GM12878 (cell line): ENCODE measurements at regions not wholly inside any gene's neighbourhood (a gene's known extent, or its start where the extent isn't known, plus 50 kb on each side); places are given as distances from the start of the nearest gene placed in this dataset.

Source experiments
- CBX3 ChIP-seq: fragments of 200-600 bp; sonication (generic); IDR thresholded peaks from 2 replicates; pipeline ENCODE4 v1.6.1; 2016; ENCODE audit warnings: low read depth, borderline replicate concordance
- GABPA ChIP-seq: IDR thresholded peaks from 2 replicates; pipeline ENCODE4 v1.6.1; 2014; ENCODE audit warnings: antibody characterized with exemption, low read depth, mild to moderate bottlenecking, inconsistent platforms
- MTA3 ChIP-seq: IDR thresholded peaks from 2 replicates; pipeline ENCODE4 v1.6.1; 2012; ENCODE audit warnings: low read length, inconsistent platforms, borderline replicate concordance
- POLR2AphosphoS2 ChIP-seq: IDR thresholded peaks from 2 replicates; pipeline ENCODE4 v1.6.1; 2011; ENCODE audit warnings: low read depth, mild to moderate bottlenecking, low read length, improper control_type of control experiment, moderate library complexity
- RFX5 ChIP-seq: IDR thresholded peaks from 2 replicates; pipeline ENCODE4 v1.6.1; 2011; ENCODE audit warnings: low read depth, low read length, improper control_type of control experiment
- SKIL ChIP-seq: fragments of 450-650 bp; IDR thresholded peaks from 2 replicates; pipeline ENCODE4 v1.6.1; 2017; ENCODE audit warnings: mild to moderate bottlenecking, low read depth, inconsistent platforms; ENCODE audit not compliant: poor library complexity, severe bottlenecking
- SREBF1 ChIP-seq: IDR thresholded peaks from 2 replicates; pipeline ENCODE4 v1.6.1; 2012; ENCODE audit warnings: mild to moderate bottlenecking, low read length
- SUPT20H ChIP-seq: IDR thresholded peaks from 2 replicates; pipeline ENCODE4 v1.6.1; 2011; ENCODE audit warnings: low read depth, mild to moderate bottlenecking, low read length, moderate library complexity, borderline replicate concordance; ENCODE audit not compliant: control insufficient read depth
- ZNF592 ChIP-seq: fragments of 450-650 bp; IDR thresholded peaks from 2 replicates; pipeline ENCODE4 v1.6.1; 2017; ENCODE audit warnings: mild to moderate bottlenecking, moderate library complexity

- no peak for TF ChIP-seq ZNF592
- TF ChIP-seq SKIL: no peak
- no peak for TF ChIP-seq POLR2AphosphoS2
- TF ChIP-seq CBX3: no peak
- TF ChIP-seq MTA3: no peak
- TF ChIP-seq SREBF1: no peak
- TF ChIP-seq RFX5: no peak
- TF ChIP-seq GABPA: no peak
- no peak for TF ChIP-seq SUPT20H
Observed at GRCh38 chr2:6531304-6531703, 334.4 kb downstream of the CMPK2 start (continued).
